ENCODE measurements at regions not wholly inside any gene's neighbourhood (a gene's known extent, or its start where the extent isn't known, plus 50 kb on each side); places are given as distances from the start of the nearest gene placed in this dataset.

GRCh38 chr22:47647181-47647580 is 884.7 kb downstream of the TBC1D22A start:
- TF ChIP-seq MYC (IDR thresholded peaks at IDR 0.05; ENCODE audit: low read depth, low read length) (no peak), CTCF (IDR thresholded peaks at IDR 0.05; ENCODE audit: low read depth, low read length) (no peak), POLR2A (IDR thresholded peaks at IDR 0.05; ENCODE audit: extremely low read depth, insufficient read length) (no peak), MAX (IDR thresholded peaks at IDR 0.05; ENCODE audit: low read depth, low read length) (no peak)
- H3K4me3 ChIP-seq (ENCODE audit: low read depth, low read length): no peak overlapping the region
- DNase-seq (ENCODE audit: low read depth): no peak

- TF ChIP-seq MYC (IDR thresholded peaks at IDR 0.05; ENCODE audit: low read depth, low read length) (no peak), MAX (IDR thresholded peaks at IDR 0.05; ENCODE audit: low read depth, low read length) (no peak), POLR2A (IDR thresholded peaks at IDR 0.05; ENCODE audit: extremely low read depth, insufficient read length) (no peak), CTCF (IDR thresholded peaks at IDR 0.05; ENCODE audit: low read depth, low read length) (no peak)
- no peak overlapping the region for H3K4me3 ChIP-seq (ENCODE audit: low read depth, low read length)
- no peak for DNase-seq (ENCODE audit: low read depth)
Measured at GRCh38 chr22:47645923-47646322, 883.5 kb downstream of the TBC1D22A start.

GRCh38 chr22:47645450-47645914 is 883.0 kb downstream of the TBC1D22A start:
- no peak overlapping the region for H3K4me3 ChIP-seq (ENCODE audit: low read depth, low read length)
- TF ChIP-seq CTCF (IDR thresholded peaks at IDR 0.05; ENCODE audit: low read depth, low read length): no peak
- TF ChIP-seq MYC (IDR thresholded peaks at IDR 0.05; ENCODE audit: low read depth, low read length): no peak
- TF ChIP-seq POLR2A (IDR thresholded peaks at IDR 0.05; ENCODE audit: extremely low read depth, insufficient read length): no peak
- no peak for TF ChIP-seq MAX (IDR thresholded peaks at IDR 0.05; ENCODE audit: low read depth, low read length)
- no peak for DNase-seq (ENCODE audit: low read depth)

GRCh38 chr22:47634347-47634746 is 871.9 kb downstream of the TBC1D22A start:
- TF ChIP-seq POLR2A (IDR thresholded peaks at IDR 0.05; ENCODE audit: extremely low read depth, insufficient read length) (no peak), CTCF (IDR thresholded peaks at IDR 0.05; ENCODE audit: low read depth, low read length) (no peak), MAX (IDR thresholded peaks at IDR 0.05; ENCODE audit: low read depth, low read length) (no peak), MYC (IDR thresholded peaks at IDR 0.05; ENCODE audit: low read depth, low read length) (no peak)
- H3K4me3 ChIP-seq (ENCODE audit: low read depth, low read length): no peak overlapping the region
- no peak for DNase-seq (ENCODE audit: low read depth)

- no peak overlapping the region for H3K4me3 ChIP-seq (ENCODE audit: low read depth, low read length)
- no peak for TF ChIP-seq MAX (IDR thresholded peaks at IDR 0.05; ENCODE audit: low read depth, low read length)
- no peak for TF ChIP-seq CTCF (IDR thresholded peaks at IDR 0.05; ENCODE audit: low read depth, low read length)
- no peak for TF ChIP-seq MYC (IDR thresholded peaks at IDR 0.05; ENCODE audit: low read depth, low read length)
- TF ChIP-seq POLR2A (IDR thresholded peaks at IDR 0.05; ENCODE audit: extremely low read depth, insufficient read length): no peak
- DNase-seq (ENCODE audit: low read depth): no peak
Measured at GRCh38 chr22:47633111-47633510, 870.7 kb downstream of the TBC1D22A start.

- H3K4me3 ChIP-seq (ENCODE audit: low read depth, low read length): no peak overlapping the region
- DNase-seq (ENCODE audit: low read depth): no peak
- TF ChIP-seq CTCF (IDR thresholded peaks at IDR 0.05; ENCODE audit: low read depth, low read length) (no peak), POLR2A (IDR thresholded peaks at IDR 0.05; ENCODE audit: extremely low read depth, insufficient read length) (no peak), MAX (IDR thresholded peaks at IDR 0.05; ENCODE audit: low read depth, low read length) (no peak), MYC (IDR thresholded peaks at IDR 0.05; ENCODE audit: low read depth, low read length) (no peak)
Measured at GRCh38 chr22:47632701-47633100, 870.3 kb downstream of the TBC1D22A start.

All from NB4 (cell line).